ENCODE measurements at regions not wholly inside any gene's neighbourhood (a gene's known extent, or its start where the extent isn't known, plus 50 kb on each side); places are given as distances from the start of the nearest gene placed in this dataset.
A peak's percentile ranks its signal among the peaks of the same experiment; 100 is the strongest.

GRCh38 chr20:17790296-17790695, 90.5 kb downstream of the BANF2 start:
- Histone ChIP-seq H3K36me3 (no peaks in the 10 kb centered on the region), H3K27ac (no peak overlapping the region), H3K4me1 (ENCODE audit: control insufficient read depth in 1 of 2, low read depth in 2 of 2) (peaks cover 6 to 30% of the 10 kb centered on the region in 2 donors), H3K27me3 (replicated peaks; ENCODE audit: insufficient read depth) (no peaks in the 10 kb centered on the region), H3K4me3 (no peak overlapping the region), H3K9me3 (no peaks in the 10 kb centered on the region)
- ATAC-seq (ENCODE audit: insufficient number of reproducible peaks, low FRiP score, low read depth) = no peak
- DNase-seq (ENCODE audit: low spot score) = no peak
- TF ChIP-seq CTCF (IDR thresholded peaks at IDR 0.05) = no peak

- no peaks in the 10 kb centered on the region for H3K36me3 ChIP-seq
- no peak for TF ChIP-seq CTCF (IDR thresholded peaks at IDR 0.05)
- no peaks in the 10 kb centered on the region for H3K27me3 ChIP-seq (replicated peaks; ENCODE audit: insufficient read depth)
- DNase-seq (ENCODE audit: low spot score) = no peak
- ATAC-seq (ENCODE audit: insufficient number of reproducible peaks, low FRiP score, low read depth) = no peak
- peaks cover 4 to 12% of the 10 kb centered on the region in 2 donors for H3K4me1 ChIP-seq (ENCODE audit: control insufficient read depth in 1 of 2, low read depth in 2 of 2)
- H3K9me3 ChIP-seq = no peaks in the 10 kb centered on the region
- H3K27ac ChIP-seq = no peak overlapping the region
- H3K4me3 ChIP-seq = no peak overlapping the region
Measured at GRCh38 chr20:17787816-17788215, 88.0 kb downstream of the BANF2 start.

- peaks cover 4 to 12% of the 10 kb centered on the region in 2 donors for H3K4me1 ChIP-seq (ENCODE audit: control insufficient read depth in 1 of 2, low read depth in 2 of 2)
- DNase-seq (ENCODE audit: low spot score) = no peak
- no peak for TF ChIP-seq CTCF (IDR thresholded peaks at IDR 0.05)
- H3K9me3 ChIP-seq = no peaks in the 10 kb centered on the region
- peak; percentile 61 for ATAC-seq (ENCODE audit: insufficient number of reproducible peaks, low FRiP score, low read depth)
- H3K36me3 ChIP-seq = no peaks in the 10 kb centered on the region
- peak overlapping the region; percentile 54 to 65 for H3K27ac ChIP-seq
- H3K27me3 ChIP-seq (replicated peaks; ENCODE audit: insufficient read depth) = no peaks in the 10 kb centered on the region
- H3K4me3 ChIP-seq = peak overlapping the region; percentile 13
Measured at GRCh38 chr20:17786221-17786718, 86.5 kb downstream of the BANF2 start.
